ENCODE measurements at regions not wholly inside any gene's neighbourhood (a gene's known extent, or its start where the extent isn't known, plus 50 kb on each side); places are given as distances from the start of the nearest gene placed in this dataset.

DNA sequence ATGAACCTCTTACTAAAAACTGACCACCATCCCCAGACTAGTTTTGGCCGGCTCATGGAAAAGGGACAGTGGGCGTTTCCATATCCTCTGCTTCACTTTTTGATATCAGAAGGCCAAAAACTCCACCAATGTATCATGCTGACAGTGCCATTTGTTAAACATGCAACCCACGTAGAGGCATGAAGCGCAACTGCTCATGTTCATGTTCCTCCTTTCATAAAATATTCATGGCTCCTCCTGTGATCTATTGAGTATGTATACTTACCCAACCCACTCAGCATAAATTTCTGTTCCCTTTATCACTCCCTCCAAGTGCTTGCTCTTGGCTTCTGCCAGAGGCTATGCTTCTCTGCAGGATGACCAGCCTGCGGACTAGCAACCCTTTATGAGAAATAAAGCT lies 58.7 kb upstream of the TGFBR2 start:
- no peak for DNase-seq (ENCODE audit: low read depth in 1 of 2, low spot score in 1 of 2)

DNA sequence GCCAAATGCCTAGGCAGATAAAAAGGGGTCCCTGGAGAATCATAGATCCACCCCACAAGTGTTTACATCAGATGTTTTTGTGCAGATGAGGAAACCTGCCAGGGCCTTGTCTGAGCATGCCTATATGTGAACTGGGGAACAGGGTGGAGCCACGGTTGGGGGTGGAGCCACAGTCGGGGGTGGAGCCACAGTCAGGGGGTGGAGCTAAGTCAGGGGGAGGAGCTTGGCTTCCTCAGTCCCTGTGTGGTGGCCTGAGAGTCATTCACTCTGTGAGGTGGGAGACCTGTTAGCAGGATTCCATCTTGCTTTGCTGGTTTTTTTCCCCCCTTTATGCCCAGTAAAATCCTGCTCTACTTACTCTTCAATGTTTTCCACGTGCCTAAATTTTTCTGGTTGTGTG lies 57.8 kb upstream of the TGFBR2 start:
- peak in 1 of 2 donors; percentile 6 for DNase-seq (ENCODE audit: low read depth in 1 of 2, low spot score in 1 of 2)

DNA sequence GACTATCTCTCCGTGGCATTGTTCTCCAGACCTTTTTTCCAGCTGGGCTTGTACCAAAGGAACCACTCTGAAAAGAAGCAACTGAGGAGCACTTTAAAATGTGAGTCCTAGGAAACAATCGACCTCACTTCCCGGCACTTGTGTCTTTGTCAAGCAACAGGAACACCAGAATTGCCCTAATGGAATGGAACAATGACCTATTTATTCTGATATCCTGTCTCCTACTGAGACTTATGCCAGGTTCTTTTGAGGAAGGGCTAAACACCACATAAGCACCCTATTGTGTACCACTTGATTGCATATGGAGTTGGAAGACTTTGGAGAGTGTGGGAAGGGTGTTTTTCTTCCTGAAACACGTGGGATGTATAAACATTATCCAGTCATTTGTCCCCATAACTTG lies 56.8 kb upstream of the TGFBR2 start:
- DNase-seq (ENCODE audit: low read depth in 1 of 2, low spot score in 1 of 2) = no peak

DNA sequence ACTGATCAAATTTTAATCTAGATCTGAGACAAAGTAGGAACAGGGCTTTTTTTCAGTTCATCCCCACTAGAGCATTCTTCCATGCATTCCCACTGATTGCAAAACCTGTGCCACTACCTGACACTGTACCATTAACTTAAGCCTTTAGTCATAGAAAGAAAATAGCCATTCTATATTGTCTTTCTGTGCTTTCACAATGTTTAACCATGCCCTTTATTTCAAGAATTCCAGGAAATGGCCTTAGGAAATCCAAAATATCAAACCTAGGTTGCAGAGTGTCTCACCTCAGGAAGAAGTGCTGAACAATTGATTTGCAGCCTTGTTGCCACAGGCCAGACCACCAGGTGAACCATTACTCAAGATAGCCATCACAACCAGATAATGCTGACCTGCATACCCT lies 56.2 kb upstream of the TGFBR2 start:
- DNase-seq (ENCODE audit: low read depth in 1 of 2, low spot score in 1 of 2) = no peak

DNA sequence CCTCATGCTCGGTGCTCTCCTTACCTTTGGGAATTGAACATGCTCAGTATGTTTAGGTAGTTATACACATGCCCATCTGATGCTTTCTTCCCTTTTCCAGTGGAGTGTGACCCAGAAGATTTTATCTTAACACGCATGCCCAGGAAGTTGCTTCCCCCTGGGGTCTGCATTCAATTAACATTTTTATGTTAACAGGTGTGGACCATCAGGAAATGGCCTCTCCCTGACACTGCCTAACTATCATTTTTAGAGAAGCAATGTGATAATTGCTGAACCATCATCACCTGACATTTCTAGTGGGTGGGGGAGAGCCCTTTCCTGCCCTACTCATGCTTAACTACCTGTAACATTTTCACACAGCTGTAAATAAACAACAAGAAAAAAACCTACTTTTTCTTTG lies 55.1 kb upstream of the TGFBR2 start:
- DNase-seq (ENCODE audit: low read depth in 1 of 2, low spot score in 1 of 2) = no peak

DNA sequence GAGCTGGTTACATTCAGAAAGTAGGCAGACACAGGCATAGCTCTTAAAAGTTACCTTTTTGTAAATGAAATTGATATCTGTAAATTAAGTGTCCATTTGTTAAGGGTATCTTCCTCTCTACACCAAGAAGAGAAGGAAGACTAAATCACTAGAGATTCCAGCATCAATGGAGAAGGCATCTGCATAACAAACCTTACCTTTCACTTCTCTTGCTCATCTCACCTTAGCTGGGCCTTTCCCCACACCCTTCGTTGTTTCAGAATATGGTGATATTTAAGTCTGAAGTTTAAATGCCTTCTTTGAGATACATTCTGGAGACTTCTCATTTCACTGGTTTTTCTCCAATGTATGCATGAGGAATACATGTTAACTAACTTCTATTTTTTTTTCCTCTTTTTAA lies 54.5 kb upstream of the TGFBR2 start:
- DNase-seq (ENCODE audit: low read depth in 1 of 2, low spot score in 1 of 2) = no peak

DNA sequence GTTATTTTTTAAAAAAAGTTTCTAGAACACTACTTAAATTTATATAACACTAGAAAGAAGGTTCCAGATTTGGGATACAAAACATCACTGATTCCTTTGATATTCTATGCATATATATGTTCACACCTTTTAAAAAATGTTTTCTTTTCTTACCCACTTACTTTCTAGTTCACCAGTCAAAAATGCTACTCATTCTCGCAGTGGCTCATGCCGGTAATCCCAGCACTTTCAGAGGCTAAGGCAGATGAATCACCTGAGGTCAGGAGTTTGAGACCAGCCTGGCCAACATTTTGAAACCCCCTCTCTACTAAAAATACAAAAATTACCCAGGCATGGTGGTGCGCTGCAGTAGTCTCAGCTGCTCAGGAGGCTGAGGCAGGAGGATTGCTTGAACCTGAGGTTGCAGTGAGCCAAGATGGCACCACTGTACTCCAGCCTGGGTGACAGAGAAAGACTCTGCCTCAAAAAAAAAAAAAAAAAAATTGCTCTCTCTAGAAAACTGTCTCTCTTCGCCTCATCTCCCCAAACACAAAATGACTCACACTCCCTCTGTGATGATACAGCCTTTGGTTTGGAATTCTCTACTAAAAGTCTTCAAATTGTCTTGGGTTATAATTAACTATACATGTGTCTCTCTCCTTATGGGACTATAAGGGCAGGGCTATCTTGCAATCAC lies 52.6 kb upstream of the TGFBR2 start:
- DNase-seq (ENCODE audit: low read depth in 1 of 2, low spot score in 1 of 2) = no peak

DNA sequence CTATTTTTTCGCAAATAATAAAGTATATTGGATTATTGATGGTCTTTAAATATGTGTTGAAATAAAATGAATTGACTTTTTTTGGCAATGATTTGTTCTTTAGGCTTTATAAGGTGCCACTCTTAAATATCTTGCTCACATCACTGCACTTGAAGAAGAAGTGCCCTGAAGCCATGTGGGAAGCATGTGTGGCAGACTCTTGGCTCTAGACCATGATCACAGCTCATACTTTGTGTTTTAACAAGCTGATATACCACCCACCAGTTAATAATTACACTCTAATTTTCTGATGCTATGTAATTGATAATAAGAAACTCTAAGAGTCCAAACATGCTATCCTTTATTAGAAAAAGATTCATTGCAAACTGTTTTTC lies 52.1 kb upstream of the TGFBR2 start:
- DNase-seq (ENCODE audit: low read depth in 1 of 2, low spot score in 1 of 2) = no peak

DNA sequence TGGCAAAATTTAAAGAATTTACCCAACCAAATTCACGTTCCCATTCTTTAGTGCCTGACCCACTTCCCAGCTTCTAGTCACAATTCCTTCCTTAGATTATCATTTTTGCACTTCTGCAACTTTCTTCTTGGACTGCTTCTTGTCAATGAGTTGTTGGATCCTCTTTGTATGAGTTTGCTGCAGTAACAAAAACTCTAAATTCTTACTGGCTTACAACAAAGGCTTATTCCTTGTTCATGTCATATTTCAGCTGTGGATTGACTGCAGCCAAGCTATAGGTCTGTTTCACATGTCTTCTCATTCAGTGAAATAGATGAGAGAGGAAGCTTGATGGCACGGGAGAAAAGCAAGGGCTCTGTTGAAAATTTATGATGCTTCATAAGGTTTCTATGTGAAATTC lies 50.4 kb upstream of the TGFBR2 start:
- no peak for DNase-seq (ENCODE audit: low read depth in 1 of 2, low spot score in 1 of 2)

Measured in activated T-helper 1 cell treated with anti-CD3 and anti-CD28 coated beads, Interleukin-2, amount 50 U/mL, for 16 hours (primary cell).